GM20431 (cell line): ENCODE measurements at regions not wholly inside any gene's neighbourhood (a gene's known extent, or its start where the extent isn't known, plus 50 kb on each side); places are given as distances from the start of the nearest gene placed in this dataset.

ENCODE experiments used
- in situ Hi-C: fragments of 300-500 bp; cut with MseI, MboI; formaldehyde crosslinking; loops from one replicate; pipeline ENCODE4 v1.15.0; 2020; ENCODE audit warnings: low sequenced_read_pairs; ENCODE audit not compliant: unreplicated experiment

- in situ Hi-C loops, result no loop called here
Observed at GRCh38 chr4:166459621-166460020, 586.6 kb downstream of the TLL1 start.

GRCh38 chr4:166460769-166461550 lies 587.9 kb downstream of the TLL1 start:
- in situ Hi-C loops, result no loop called here

- in situ Hi-C loops, result no loop called here
Observed at GRCh38 chr4:166481055-166481454, 608.0 kb downstream of the TLL1 start.

- in situ Hi-C loops, result no loop called here
Observed at GRCh38 chr4:166481739-166482138, 608.7 kb downstream of the TLL1 start.

- in situ Hi-C loops, result no loop called here
Observed at GRCh38 chr4:166482758-166483157, 609.7 kb downstream of the TLL1 start.

- in situ Hi-C loops, result no loop called here
Observed at GRCh38 chr4:166491635-166492034, 618.6 kb downstream of the TLL1 start.

GRCh38 chr4:166493924-166494345 lies 620.9 kb downstream of the TLL1 start:
- in situ Hi-C loops, result no loop called here

GRCh38 chr4:166498546-166498945 lies 625.5 kb downstream of the TLL1 start:
- in situ Hi-C loops, result no loop called here

GRCh38 chr4:166499820-166500219 lies 626.8 kb downstream of the TLL1 start:
- in situ Hi-C loops, result no loop called here

- in situ Hi-C loops, result no loop called here
Observed at GRCh38 chr4:166501941-166502382, 628.9 kb downstream of the TLL1 start.

GRCh38 chr4:166502660-166503059 lies 629.6 kb downstream of the TLL1 start:
- in situ Hi-C loops, result no loop called here

- in situ Hi-C loops, result no loop called here
Observed at GRCh38 chr4:166506051-166506450, 633.0 kb downstream of the TLL1 start.

GRCh38 chr4:166512267-166512666 lies 639.2 kb downstream of the TLL1 start:
- in situ Hi-C loops, result no loop called here

GRCh38 chr4:166518315-166518714 lies 645.3 kb downstream of the TLL1 start:
- in situ Hi-C loops, result no loop called here

- in situ Hi-C loops, result no loop called here
Observed at GRCh38 chr4:166518776-166519175, 645.7 kb downstream of the TLL1 start.

GRCh38 chr4:166519774-166520173 lies 646.7 kb downstream of the TLL1 start:
- in situ Hi-C loops, result no loop called here

GRCh38 chr4:166527500-166527899 lies 654.5 kb downstream of the TLL1 start:
- in situ Hi-C loops, result no loop called here

GRCh38 chr4:166531703-166532102 lies 658.7 kb downstream of the TLL1 start:
- in situ Hi-C loops, result no loop called here

- in situ Hi-C loops, result no loop called here
Observed at GRCh38 chr4:166535865-166536264, 662.8 kb downstream of the TLL1 start.

GRCh38 chr4:166538491-166539005 lies 665.5 kb downstream of the TLL1 start:
- in situ Hi-C loops, result no loop called here

- in situ Hi-C loops, result no loop called here
Observed at GRCh38 chr4:166546009-166546408, 673.0 kb downstream of the TLL1 start.

GRCh38 chr4:166577639-166578038 lies 656.7 kb downstream of the SPOCK3 start:
- in situ Hi-C loops, result loop anchor here (25.0 kb wide), 1 partner anchor 415 kb away; no protein-coding TSS in a partner anchor
